IMR-90 (cell line): ENCODE measurements at regions not wholly inside any gene's neighbourhood (a gene's known extent, or its start where the extent isn't known, plus 50 kb on each side); places are given as distances from the start of the nearest gene placed in this dataset.

ENCODE experiments used
- CEBPB ChIP-seq: IDR thresholded peaks from 2 replicates; pipeline ENCODE4 v1.6.1; 2012; ENCODE audit warnings: low read depth, low read length, improper control_type of control experiment
- CTCF ChIP-seq: conservative IDR thresholded peaks from 2 replicates; pipeline ENCODE4 v1.5.1; 2012; ENCODE audit warnings: mild to moderate bottlenecking, low read depth, low read length, improper control_type of control experiment
- ELK1 ChIP-seq: fragments of 150-350 bp; IDR thresholded peaks from 2 replicates; pipeline ENCODE4 v1.6.1; 2016; ENCODE audit warnings: low read depth, mild to moderate bottlenecking, low read length, moderate library complexity, borderline replicate concordance
- FOS ChIP-seq: fragments of 150-350 bp; IDR thresholded peaks from 2 replicates; pipeline ENCODE4 v1.6.1; 2016; ENCODE audit warnings: low read depth, low read length
- MAFK ChIP-seq: IDR thresholded peaks from 2 replicates; pipeline ENCODE4 v1.6.1; 2012; ENCODE audit warnings: low read depth, low read length, improper control_type of control experiment
- MXI1 ChIP-seq: IDR thresholded peaks from 2 replicates; pipeline ENCODE4 v1.6.1; 2012; ENCODE audit warnings: low read depth, mild to moderate bottlenecking, low read length, moderate library complexity, borderline replicate concordance
- NFE2L2 ChIP-seq: fragments of 150-350 bp; IDR thresholded peaks from 2 replicates; pipeline ENCODE4 v1.6.1; 2016; ENCODE audit warnings: low read depth, mild to moderate bottlenecking, low read length
- POLR2A ChIP-seq: IDR thresholded peaks from 2 replicates; pipeline ENCODE4 v1.6.1; 2012; ENCODE audit warnings: mild to moderate bottlenecking, low read depth, low read length
- RAD21 ChIP-seq: IDR thresholded peaks from 2 replicates; pipeline ENCODE4 v1.6.1; 2012; ENCODE audit warnings: low read length, improper control_type of control experiment
- RCOR1 ChIP-seq: IDR thresholded peaks from 2 replicates; pipeline ENCODE4 v1.6.1; 2012; ENCODE audit warnings: mild to moderate bottlenecking, low read length, improper control_type of control experiment; ENCODE audit not compliant: insufficient replicate concordance
- RFX5 ChIP-seq: IDR thresholded peaks from 2 replicates; pipeline ENCODE4 v1.8.0; 2012; ENCODE audit warnings: low read depth, mild to moderate bottlenecking, low read length, moderate library complexity
- SMC3 ChIP-seq: fragments of 150-350 bp; IDR thresholded peaks from 2 replicates; pipeline ENCODE4 v1.6.1; 2016; ENCODE audit warnings: low read depth, mild to moderate bottlenecking, antibody characterized with exemption, low read length, moderate library complexity

- TF ChIP-seq CTCF (no peak), MXI1 (no peak), MAFK (no peak), SMC3 (no peak), FOS (no peak), RAD21 (no peak), RFX5 (no peak), ELK1 (no peak), POLR2A (no peak), RCOR1 (no peak), CEBPB (no peak), NFE2L2 (no peak)
These were observed 53.8 kb upstream of the AKR1E2 start for GRCh38 chr10:4772202-4772570.
